GM12891 (cell line): ENCODE measurements at regions not wholly inside any gene's neighbourhood (a gene's known extent, or its start where the extent isn't known, plus 50 kb on each side); places are given as distances from the start of the nearest gene placed in this dataset.

Experiments
- DNase-seq: peaks from one replicate; pipeline ENCODE4 v3.0.0; 2011; ENCODE audit warnings: low spot score; ENCODE audit not compliant: insufficient read length
- FAIRE-seq: peaks from 2 replicates; lab custom pipeline; 2011; peaks lifted over from hg19 to GRCh38; lab: Jason Lieb, UNC
- PAX5 ChIP-seq: IDR thresholded peaks from 2 replicates; pipeline ENCODE4 v1.6.1; 2011; ENCODE audit warnings: low read length, moderate library complexity, mild to moderate bottlenecking; ENCODE audit not compliant: insufficient read depth, severe bottlenecking
- POLR2A ChIP-seq: IDR thresholded peaks from 2 replicates; pipeline ENCODE4 v1.6.1; 2011; ENCODE audit warnings: low read depth, low read length, control low read depth
- POLR2AphosphoS5 ChIP-seq: IDR thresholded peaks from 2 replicates; pipeline ENCODE4 v1.6.1; 2011; ENCODE audit warnings: low read depth, low read length, control low read depth
- POU2F2 ChIP-seq: IDR thresholded peaks from 2 replicates; pipeline ENCODE4 v1.6.1; 2011; ENCODE audit warnings: low read depth, mild to moderate bottlenecking, control low read depth, low read length, moderate library complexity
- SPI1 ChIP-seq: IDR thresholded peaks from 2 replicates; pipeline ENCODE4 v1.6.1; 2011; ENCODE audit warnings: low read depth, low read length, control low read depth
- TAF1 ChIP-seq: IDR thresholded peaks from 2 replicates; pipeline ENCODE4 v1.6.1; 2011; ENCODE audit warnings: low read depth, low read length, control low read depth

DNA sequence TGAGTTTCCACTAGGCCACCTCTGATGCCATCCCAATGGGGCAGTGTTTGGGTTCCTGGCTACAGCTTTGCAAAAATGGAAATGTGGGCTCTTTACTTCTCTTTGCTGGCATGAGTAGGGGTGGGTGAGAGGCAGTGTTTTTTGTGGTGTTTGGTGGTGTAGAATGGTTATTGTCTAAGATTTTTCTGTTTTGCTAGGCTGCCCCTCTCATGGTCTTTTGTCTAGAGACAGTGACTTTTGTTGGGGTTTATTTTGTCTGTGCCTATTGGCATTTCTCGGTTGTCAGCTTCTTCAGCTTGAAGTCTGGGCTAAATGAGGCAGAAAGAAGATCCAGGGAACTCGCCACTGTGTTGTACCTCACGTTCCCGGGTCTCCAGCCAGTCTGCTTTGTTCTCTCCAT, 112.1 kb downstream of the CENPF start:
- DNase-seq = no peak
- FAIRE-seq = no peak
- no peak for TF ChIP-seq POLR2A
- no peak for TF ChIP-seq POU2F2
- TF ChIP-seq PAX5 = no peak
- no peak for TF ChIP-seq POLR2AphosphoS5
- no peak for TF ChIP-seq SPI1
- TF ChIP-seq TAF1 = no peak

DNA sequence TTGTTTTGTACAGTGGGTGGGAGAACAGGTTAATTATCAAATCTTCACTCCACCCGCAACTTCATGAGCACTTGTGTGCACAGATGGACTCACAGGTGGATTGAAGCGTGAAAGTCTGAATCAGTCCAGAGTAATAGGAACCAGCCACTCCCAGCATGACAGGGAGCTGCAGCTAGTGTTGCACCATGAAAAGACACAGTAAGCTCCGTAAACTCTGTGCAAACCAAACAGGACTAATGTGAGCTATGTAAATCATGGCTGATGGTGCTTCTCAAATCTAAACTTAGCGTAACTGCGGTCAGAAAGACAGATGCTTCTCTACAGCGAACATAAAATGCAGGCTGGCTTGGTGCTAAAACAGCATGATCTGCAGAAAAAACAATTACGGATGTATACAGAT, 114.4 kb downstream of the CENPF start:
- no peak for DNase-seq
- FAIRE-seq = no peak
- TF ChIP-seq SPI1 (no peak), TAF1 (no peak), POLR2A (no peak)

DNA sequence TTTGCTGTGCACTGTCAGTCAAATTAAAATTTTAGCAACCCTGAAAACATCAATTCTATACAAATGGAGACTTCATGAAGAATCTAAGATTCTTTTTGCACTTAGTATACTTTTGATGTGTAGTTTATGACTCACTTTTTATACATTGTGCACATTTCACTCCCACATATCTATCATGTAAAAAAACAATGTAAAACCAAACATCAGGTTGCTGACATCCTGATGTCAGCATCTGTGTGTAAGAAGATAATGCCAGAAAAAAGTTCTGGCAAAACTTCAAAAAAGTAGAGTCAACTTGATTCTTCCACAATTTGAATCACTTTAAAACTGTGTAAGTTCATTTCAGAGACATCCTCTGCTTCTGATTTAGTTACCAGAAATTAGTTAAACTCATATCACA, 115.7 kb downstream of the CENPF start:
- TF ChIP-seq PAX5 = no peak
- no peak for TF ChIP-seq TAF1
- no peak for TF ChIP-seq POLR2AphosphoS5
- TF ChIP-seq SPI1 = no peak
- TF ChIP-seq POLR2A = no peak
- no peak for TF ChIP-seq POU2F2
- FAIRE-seq (no peak), DNase-seq (no peak)

DNA sequence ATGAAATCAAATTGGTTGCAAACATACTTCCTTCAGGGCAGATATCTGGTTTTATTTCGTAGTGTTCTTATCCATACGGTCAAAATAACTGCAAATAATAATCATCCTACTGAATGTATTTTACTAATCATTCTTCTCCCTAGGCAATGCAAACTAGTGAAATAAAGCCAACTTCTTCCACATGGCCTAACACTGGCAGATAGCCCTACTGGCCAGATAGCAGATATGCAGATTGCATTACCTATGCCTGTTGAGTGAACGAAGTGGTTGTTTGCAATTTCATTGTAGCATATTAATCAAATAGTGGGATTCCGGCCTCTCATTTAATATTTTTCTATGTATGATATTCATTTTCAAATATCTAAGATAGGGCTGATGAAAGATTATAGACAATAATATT, 116.2 kb downstream of the CENPF start:
- no peak for FAIRE-seq
- TF ChIP-seq SPI1 = no peak
- no peak for TF ChIP-seq POU2F2
- no peak for TF ChIP-seq POLR2A
- no peak for TF ChIP-seq POLR2AphosphoS5
- TF ChIP-seq TAF1 = no peak
- no peak for TF ChIP-seq PAX5
- no peak for DNase-seq

DNA sequence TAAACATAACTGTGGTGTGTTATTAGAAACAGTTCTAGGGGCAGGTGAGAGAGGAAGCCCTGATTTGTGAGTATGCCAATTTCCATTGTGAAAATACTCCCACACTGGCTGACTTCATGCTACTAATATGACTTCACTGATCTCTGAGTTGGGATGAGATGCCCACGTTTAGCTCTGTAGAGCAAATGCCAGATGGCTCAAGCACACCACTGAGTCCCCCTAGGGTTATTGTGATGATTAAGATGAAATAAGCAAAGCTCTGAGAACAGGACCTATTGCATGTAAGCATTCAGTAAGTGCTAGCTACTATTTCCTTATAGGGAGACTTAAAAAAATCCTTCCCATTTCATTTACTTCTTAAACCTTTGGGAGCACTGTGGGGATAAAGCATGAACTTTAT, 117.6 kb downstream of the CENPF start:
- TF ChIP-seq POU2F2 (no peak), TAF1 (no peak), PAX5 (no peak), POLR2AphosphoS5 (no peak), SPI1 (no peak), POLR2A (no peak)
- no peak for DNase-seq
- FAIRE-seq = no peak

DNA sequence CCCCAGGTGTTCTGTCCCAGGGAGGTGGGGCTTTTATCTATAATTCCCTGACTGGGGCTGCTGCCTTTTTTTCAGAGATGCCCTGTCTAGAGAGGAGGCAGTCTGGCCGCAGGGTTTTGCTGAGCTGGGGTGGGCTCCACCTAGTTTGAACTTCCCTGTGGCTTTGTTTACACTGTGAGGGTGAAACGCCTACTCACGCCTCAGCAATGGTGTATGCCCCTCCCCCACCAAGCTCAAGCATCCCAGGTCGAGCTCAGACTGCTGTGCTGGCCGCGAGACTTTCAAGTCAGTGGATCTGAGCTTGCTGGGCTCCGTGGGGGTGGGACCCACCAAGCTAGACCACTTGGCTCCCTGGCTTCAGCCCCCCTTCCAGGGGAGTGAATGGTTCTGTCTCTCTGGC, 124.3 kb downstream of the CENPF start:
- no peak for TF ChIP-seq PAX5
- TF ChIP-seq POU2F2 = no peak
- TF ChIP-seq SPI1 = no peak
- TF ChIP-seq POLR2A = no peak
- TF ChIP-seq TAF1 = no peak
- TF ChIP-seq POLR2AphosphoS5 = no peak
- no peak for DNase-seq
- FAIRE-seq = no peak

DNA sequence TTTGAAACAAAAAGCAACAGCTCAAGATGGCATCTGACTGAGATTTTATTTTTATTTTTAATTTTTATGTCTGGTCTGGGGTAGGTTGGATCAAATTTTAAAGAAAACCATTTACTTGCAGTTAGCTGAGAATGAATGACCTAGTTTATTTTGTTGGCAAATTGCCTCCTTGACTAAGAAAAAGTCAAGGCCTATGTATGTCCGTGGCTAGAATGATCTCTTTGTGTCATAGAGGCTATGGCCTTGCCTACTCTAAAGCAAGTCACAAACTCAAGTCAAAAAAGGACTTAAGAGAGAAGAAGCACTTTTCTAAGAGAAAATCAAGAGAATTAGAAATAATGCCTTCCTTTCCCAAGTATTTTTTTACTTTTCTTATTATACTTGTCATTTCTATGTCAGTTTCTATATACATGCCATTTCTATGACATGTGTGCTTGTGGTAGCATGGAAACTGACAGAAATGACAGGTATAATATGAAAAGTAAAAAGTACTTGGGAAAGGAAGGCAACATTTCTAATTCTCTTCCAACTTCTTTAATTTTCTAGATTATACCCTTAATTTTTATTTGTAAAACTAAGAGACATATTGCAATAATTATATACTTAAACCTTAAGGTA, 136.7 kb downstream of the CENPF start:
- DNase-seq = no peak
- no peak for TF ChIP-seq POLR2A
- no peak for TF ChIP-seq POU2F2
- TF ChIP-seq POLR2AphosphoS5 = no peak
- TF ChIP-seq TAF1 = no peak
- no peak for FAIRE-seq

DNA sequence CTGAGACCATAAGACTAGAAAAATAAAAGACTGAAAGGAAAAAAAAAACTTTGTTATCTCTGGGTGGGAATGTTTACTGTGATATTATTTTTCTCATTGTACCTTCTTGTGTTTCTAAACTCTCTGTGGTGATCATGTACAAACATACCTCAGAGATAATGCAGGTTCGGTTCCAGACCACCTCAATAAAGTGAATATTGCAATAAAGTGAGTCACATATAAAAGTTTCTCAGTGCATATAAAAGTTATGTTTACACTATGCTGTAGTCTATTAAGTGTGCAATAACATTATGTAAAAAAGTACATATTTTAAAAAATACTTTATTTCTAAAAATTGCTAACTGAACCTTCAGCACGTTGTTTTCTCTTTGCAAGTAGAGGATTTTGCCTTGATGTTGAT, 137.5 kb downstream of the CENPF start:
- TF ChIP-seq PAX5 = no peak
- no peak for TF ChIP-seq POLR2AphosphoS5
- no peak for TF ChIP-seq POLR2A
- no peak for TF ChIP-seq POU2F2
- no peak for TF ChIP-seq SPI1
- TF ChIP-seq TAF1 = no peak
- FAIRE-seq (no peak), DNase-seq (no peak)

DNA sequence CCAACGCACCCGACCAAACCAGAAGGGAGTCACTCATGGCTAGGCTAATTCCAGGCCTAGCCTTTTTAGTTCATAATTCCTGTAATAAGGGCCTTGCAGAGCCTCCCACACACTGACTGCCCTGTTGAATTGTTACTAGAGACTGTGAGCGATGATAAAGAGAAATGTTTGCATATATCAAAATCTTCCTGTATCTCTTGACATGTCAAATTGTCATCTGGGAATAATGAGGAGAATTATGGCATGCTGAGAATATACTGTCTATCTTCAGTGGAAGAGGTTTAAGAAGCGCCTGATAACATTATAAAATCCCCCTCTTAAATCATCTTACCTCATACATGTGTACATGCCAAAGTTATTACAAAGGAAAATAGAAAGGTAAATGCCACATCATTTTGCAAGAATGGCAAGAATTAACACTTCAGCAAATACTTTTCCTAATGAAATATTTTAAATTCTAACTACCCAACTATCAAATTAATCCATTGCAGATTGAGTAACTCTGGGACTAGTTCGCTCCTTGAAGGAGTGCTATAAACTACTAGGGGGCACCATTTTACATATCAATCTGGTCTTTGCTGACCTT, 144.1 kb downstream of the CENPF start:
- no peak for TF ChIP-seq SPI1
- no peak for TF ChIP-seq PAX5
- TF ChIP-seq POLR2A = no peak
- TF ChIP-seq POU2F2 = no peak
- no peak for TF ChIP-seq POLR2AphosphoS5
- FAIRE-seq = no peak

DNA sequence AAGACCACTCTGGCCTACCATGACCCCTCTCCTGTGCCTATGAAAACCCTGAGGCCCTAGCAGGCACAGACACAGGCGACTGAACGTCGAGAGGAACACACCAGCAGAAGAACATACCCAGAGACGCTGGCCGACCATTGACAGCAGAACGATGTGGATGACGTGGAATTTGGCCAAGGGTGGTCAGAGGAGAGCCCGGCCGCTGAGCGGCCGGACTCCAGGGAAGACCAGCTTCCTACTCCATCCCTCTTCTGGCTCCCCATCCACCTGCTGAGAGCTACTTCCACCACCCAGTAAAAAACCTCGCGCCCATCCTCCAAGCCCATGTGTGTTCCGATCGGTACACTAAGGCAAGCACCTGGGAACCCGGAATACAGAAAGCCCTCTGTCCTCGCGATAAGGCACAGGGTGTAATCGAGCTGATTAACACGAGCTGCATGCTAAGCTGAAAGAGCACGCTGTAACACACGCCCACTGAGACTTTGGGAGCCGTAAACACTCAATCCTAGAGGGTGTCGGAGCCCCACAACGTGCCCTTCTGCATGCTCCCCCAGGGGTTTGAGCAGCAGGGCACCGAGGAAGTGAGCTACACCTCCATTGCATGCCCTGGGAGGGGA, 150.3 kb downstream of the CENPF start:
- DNase-seq (no peak), FAIRE-seq (no peak)

More for the DNA sequence above, 144.1 kb downstream of the CENPF start:
- no peak for DNase-seq

More for the DNA sequence above, 150.3 kb downstream of the CENPF start:
- no peak for TF ChIP-seq POLR2A
- no peak for TF ChIP-seq POLR2AphosphoS5
- no peak for TF ChIP-seq SPI1
- TF ChIP-seq TAF1 = no peak
- TF ChIP-seq PAX5 = no peak
- no peak for TF ChIP-seq POU2F2
